HT-29 (cell line): ENCODE measurements at regions not wholly inside any gene's neighbourhood (a gene's known extent, or its start where the extent isn't known, plus 50 kb on each side); places are given as distances from the start of the nearest gene placed in this dataset.
"Not testable (repeated sequence)": the region's sequence is repeated elsewhere in the genome, so short reads cannot be mapped to it uniquely, and the experiment has no call there.

Experiments used
- DNase-seq: peaks from one replicate; pipeline ENCODE4 v3.0.0-alpha.2; 2015; ENCODE audit warnings: low spot score

- peak; percentile 1 for DNase-seq
Observed at GRCh38 chr2:113551637-113552318, 53.3 kb downstream of the FOXD4L1 start.

- DNase-seq = not testable (repeated sequence)
Observed at GRCh38 chr2:113559820-113560219, 61.4 kb downstream of the FOXD4L1 start.

- not testable (repeated sequence) for DNase-seq
Observed at GRCh38 chr2:113562662-113563061, 64.2 kb downstream of the FOXD4L1 start.

DNA sequence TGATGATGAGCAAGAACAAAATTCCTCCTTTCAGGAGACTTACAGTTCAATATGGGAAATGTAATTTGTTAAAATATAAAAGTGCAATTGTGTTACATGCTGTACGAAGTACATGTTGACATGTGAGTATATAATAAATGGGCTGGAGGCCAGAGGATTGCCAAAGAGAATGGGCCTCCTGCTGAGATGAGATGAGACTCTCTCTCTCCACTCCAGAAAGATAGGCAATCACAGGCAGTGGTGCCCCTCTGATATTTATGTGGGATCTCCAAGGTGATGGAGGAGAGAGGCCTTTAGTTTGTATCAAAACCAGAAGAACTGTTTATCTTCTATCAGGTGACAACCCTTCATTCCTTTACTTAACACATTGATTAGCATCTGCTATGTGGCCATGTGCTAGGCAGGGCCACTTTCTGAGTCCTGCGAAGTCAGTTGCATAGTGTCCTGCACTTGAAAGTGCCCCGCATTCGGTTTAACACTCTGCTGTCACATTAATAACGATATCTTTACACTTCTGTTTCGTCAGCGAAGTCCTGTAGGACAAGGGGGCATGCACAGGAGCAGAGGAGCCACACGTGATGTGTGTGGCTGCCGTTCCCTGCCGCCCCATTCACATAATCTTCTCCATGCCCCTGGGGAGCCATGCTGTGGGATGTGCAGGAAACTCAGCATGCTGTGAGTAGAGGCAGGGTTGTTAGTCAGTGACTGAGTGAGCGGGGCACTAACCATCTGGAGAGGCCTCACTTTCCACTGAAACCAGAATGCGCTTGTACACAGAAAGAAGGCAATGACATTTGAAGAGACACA lies 60.2 kb upstream of the RABL2A start:
- not testable (repeated sequence) for DNase-seq

- DNase-seq = not testable (repeated sequence)
Observed at GRCh38 chr2:113567481-113567849, 59.6 kb upstream of the RABL2A start.

- not testable (repeated sequence) for DNase-seq
Observed at GRCh38 chr2:113568231-113568630, 58.8 kb upstream of the RABL2A start.

GRCh38 chr2:113570082-113570481 lies 57.0 kb upstream of the RABL2A start:
- DNase-seq = not testable (repeated sequence)

DNA sequence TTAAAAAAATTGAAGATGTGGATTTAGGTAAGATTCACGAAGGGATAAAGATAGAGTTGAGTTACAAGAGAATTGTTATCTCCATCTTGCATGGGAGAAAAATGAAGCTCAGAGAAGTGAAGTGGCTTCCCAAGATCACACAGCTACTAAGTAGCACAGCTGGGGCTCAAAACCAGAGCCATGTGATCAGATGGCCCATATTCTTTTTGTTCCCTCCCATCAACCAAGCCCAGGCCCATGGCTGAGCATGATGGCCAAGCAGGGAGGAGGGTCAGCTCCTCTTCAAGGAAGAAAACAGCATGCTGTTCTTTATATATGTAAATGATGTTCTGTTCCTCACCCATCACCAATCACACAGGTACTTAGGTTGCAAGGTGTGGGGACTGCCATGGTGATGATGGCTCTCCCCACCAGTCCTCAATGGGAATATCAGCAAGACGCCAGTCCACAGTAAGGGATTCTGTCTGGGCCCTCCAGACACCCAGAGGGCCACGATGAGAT lies 56.5 kb upstream of the RABL2A start:
- DNase-seq = not testable (repeated sequence)

- DNase-seq = not testable (repeated sequence)
Observed at GRCh38 chr2:113571482-113572068, 55.5 kb upstream of the RABL2A start.

GRCh38 chr2:113575721-113576120 lies 51.3 kb upstream of the RABL2A start:
- not testable (repeated sequence) for DNase-seq

- not testable (repeated sequence) for DNase-seq
Observed at GRCh38 chr2:113576353-113576752, 50.7 kb upstream of the RABL2A start.
